ENCODE measurements at regions not wholly inside any gene's neighbourhood (a gene's known extent, or its start where the extent isn't known, plus 50 kb on each side); places are given as distances from the start of the nearest gene placed in this dataset.

- Histone ChIP-seq H3K27ac (no peak overlapping the region), H3K4me2 (ENCODE audit: low read length) (no peak overlapping the region), H3K9ac (no peak overlapping the region), H3K4me1 (no peaks in the 10 kb centered on the region), H2AFZ (no peak overlapping the region), H3K36me3 (ENCODE audit: control insufficient read depth, insufficient read depth, low read length) (no peaks in the 10 kb centered on the region), H3K27me3 (ENCODE audit: control insufficient read depth, insufficient read depth, low read length) (no peaks in the 10 kb centered on the region), H3K4me3 (ENCODE audit: low read depth, low read length) (no peak overlapping the region), H3K9me3 (ENCODE audit: control insufficient read depth, low read length) (no peaks in the 10 kb centered on the region), H3K79me2 (no peaks in the 10 kb centered on the region)
- TF ChIP-seq CTCF (IDR thresholded peaks at IDR 0.05): no peak
These were observed 114.4 kb upstream of the NAP1L1 start for GRCh38 chr12:76198839-76199238.

GRCh38 chr12:76197283-76197682 is 112.8 kb upstream of the NAP1L1 start:
- H3K4me2 ChIP-seq (ENCODE audit: low read length): no peak overlapping the region
- H3K4me1 ChIP-seq: no peaks in the 10 kb centered on the region
- no peaks in the 10 kb centered on the region for H3K79me2 ChIP-seq
- H3K36me3 ChIP-seq (ENCODE audit: control insufficient read depth, insufficient read depth, low read length): no peaks in the 10 kb centered on the region
- no peaks in the 10 kb centered on the region for H3K27me3 ChIP-seq (ENCODE audit: control insufficient read depth, insufficient read depth, low read length)
- TF ChIP-seq CTCF (IDR thresholded peaks at IDR 0.05): no peak
- H3K9me3 ChIP-seq (ENCODE audit: control insufficient read depth, low read length): no peaks in the 10 kb centered on the region
- H3K9ac ChIP-seq: no peak overlapping the region
- no peak overlapping the region for H3K27ac ChIP-seq
- no peak overlapping the region for H2AFZ ChIP-seq
- no peak overlapping the region for H3K4me3 ChIP-seq (ENCODE audit: low read depth, low read length)

GRCh38 chr12:76195920-76196319 is 111.4 kb upstream of the NAP1L1 start:
- Histone ChIP-seq H3K79me2 (no peaks in the 10 kb centered on the region), H3K4me1 (no peaks in the 10 kb centered on the region), H3K27me3 (ENCODE audit: control insufficient read depth, insufficient read depth, low read length) (no peaks in the 10 kb centered on the region), H3K36me3 (ENCODE audit: control insufficient read depth, insufficient read depth, low read length) (no peaks in the 10 kb centered on the region), H3K4me2 (ENCODE audit: low read length) (no peak overlapping the region), H3K27ac (no peak overlapping the region), H2AFZ (no peak overlapping the region), H3K9me3 (ENCODE audit: control insufficient read depth, low read length) (no peaks in the 10 kb centered on the region), H3K9ac (no peak overlapping the region), H3K4me3 (ENCODE audit: low read depth, low read length) (no peak overlapping the region)
- no peak for TF ChIP-seq CTCF (IDR thresholded peaks at IDR 0.05)

- no peaks in the 10 kb centered on the region for H3K27me3 ChIP-seq (ENCODE audit: control insufficient read depth, insufficient read depth, low read length)
- H3K4me2 ChIP-seq (ENCODE audit: low read length): no peak overlapping the region
- no peak overlapping the region for H2AFZ ChIP-seq
- no peak overlapping the region for H3K27ac ChIP-seq
- H3K9me3 ChIP-seq (ENCODE audit: control insufficient read depth, low read length): no peaks in the 10 kb centered on the region
- H3K4me3 ChIP-seq (ENCODE audit: low read depth, low read length): no peak overlapping the region
- no peak overlapping the region for H3K9ac ChIP-seq
- H3K79me2 ChIP-seq: no peaks in the 10 kb centered on the region
- H3K4me1 ChIP-seq: no peaks in the 10 kb centered on the region
- no peaks in the 10 kb centered on the region for H3K36me3 ChIP-seq (ENCODE audit: control insufficient read depth, insufficient read depth, low read length)
- no peak for TF ChIP-seq CTCF (IDR thresholded peaks at IDR 0.05)
These were observed 110.2 kb upstream of the NAP1L1 start for GRCh38 chr12:76194724-76195123.

- H3K4me3 ChIP-seq (ENCODE audit: low read depth, low read length): no peak overlapping the region
- H3K36me3 ChIP-seq (ENCODE audit: control insufficient read depth, insufficient read depth, low read length): no peaks in the 10 kb centered on the region
- no peak overlapping the region for H3K27ac ChIP-seq
- H3K79me2 ChIP-seq: no peaks in the 10 kb centered on the region
- H3K27me3 ChIP-seq (ENCODE audit: control insufficient read depth, insufficient read depth, low read length): no peaks in the 10 kb centered on the region
- H3K4me2 ChIP-seq (ENCODE audit: low read length): no peak overlapping the region
- no peak overlapping the region for H2AFZ ChIP-seq
- no peaks in the 10 kb centered on the region for H3K4me1 ChIP-seq
- no peaks in the 10 kb centered on the region for H3K9me3 ChIP-seq (ENCODE audit: control insufficient read depth, low read length)
- no peak overlapping the region for H3K9ac ChIP-seq
- no peak for TF ChIP-seq CTCF (IDR thresholded peaks at IDR 0.05)
These were observed 109.5 kb upstream of the NAP1L1 start for GRCh38 chr12:76193961-76194360.

Data from parathyroid adenoma (tissue), 2 donors.